HCT116 (cell line): ENCODE measurements at regions not wholly inside any gene's neighbourhood (a gene's known extent, or its start where the extent isn't known, plus 50 kb on each side); places are given as distances from the start of the nearest gene placed in this dataset.

Experiments used
- ATAC-seq: fragments of 200-7000 bp; cut with Tn5 transposase; 2 replicates; pipeline ENCODE4 v1.9.1; 2020; ENCODE audit warnings: mild to moderate bottlenecking, moderate library complexity
- BruUV-seq: library from RNA; stranded (reverse); fragments of 400-500 nt; replicated peaks from 2 replicates; lab custom pipeline; 2021; lab: Mats Ljungman, UMichigan
- CTCF ChIA-PET: fragments of 300-600 bp; sonication (Branson Sonifier 250); formaldehyde crosslinking; loops from one replicate; lab custom pipeline; 2021; ENCODE audit warnings: antibody characterized with exemption; lab: Charles Lee
- POLR2A ChIA-PET: fragments of 300-600, 350-600 bp; sonication (Branson Sonifier 250); formaldehyde crosslinking; loops from one replicate; lab custom pipeline; 2021; ENCODE audit warnings: antibody characterized with exemption; lab: Charles Lee
- RAD21 ChIA-PET, 2 experiments: fragments of 300-600 bp; sonication (Branson Sonifier 250); formaldehyde crosslinking; loops; one replicate each; lab custom pipeline; 2023; ENCODE audit warnings: low total read pairs in 2 of 2; ENCODE audit not compliant: uncharacterized antibody in 2 of 2, unreplicated experiment in 2 of 2, low non-redundant PET in 1 of 2; lab: Charles Lee
- DNase-seq: peaks from one replicate; pipeline ENCODE4 v3.0.0-alpha.2; 2010; ENCODE audit warnings: low read depth, low spot score
- H2AFZ ChIP-seq: fragments of 200-600 bp; shearing (Covaris generic), sonication (generic); 2 replicates; pipeline ENCODE4 v1.6.1; 2017; ENCODE audit warnings: low read depth, mixed run types, mixed read lengths, antibody characterized with exemption, low read length; ENCODE audit not compliant: poor library complexity, severe bottlenecking
- H3K27ac ChIP-seq: 2 replicates; pipeline ENCODE4 v1.5.1; 2012; ENCODE audit warnings: low read depth, low read length
- H3K27me3 ChIP-seq: fragments of 200-600 bp; sonication (generic); 2 replicates; pipeline ENCODE4 v1.6.1; 2016; ENCODE audit warnings: mixed run types, low read length, mixed read lengths; ENCODE audit not compliant: insufficient read depth
- H3K36me3 ChIP-seq, 2 experiments: fragments of 200-500 bp in 1 of 2; fragments of 200-600 bp in 1 of 2; sonication (Bioruptor generic) in 1 of 2; sonication (generic) in 1 of 2; 2 replicates each; pipeline versions ENCODE4 v1.5.1 to v1.6.1; 2014 to 2016; ENCODE audit warnings: low read length in 2 of 2, inconsistent platforms in 1 of 2, mixed read lengths in 1 of 2, mixed run types in 1 of 2; ENCODE audit not compliant: insufficient read depth in 2 of 2, control insufficient read depth in 1 of 2
- H3K4me1 ChIP-seq, 2 experiments: fragments of 200-600 bp in 1 of 2; sonication (generic) in 1 of 2; 2 replicates each; pipeline versions ENCODE4 v1.5.1 to v1.6.1; 2012 to 2017; ENCODE audit warnings: low read length in 2 of 2, inconsistent platforms in 1 of 2, mild to moderate bottlenecking in 1 of 2, mixed read lengths in 1 of 2, mixed run types in 1 of 2, moderate library complexity in 1 of 2; ENCODE audit not compliant: insufficient read depth in 2 of 2, control insufficient read depth in 1 of 2
- H3K4me2 ChIP-seq: fragments of 200-600 bp; sonication (generic); 2 replicates; pipeline ENCODE4 v1.6.1; 2017; ENCODE audit warnings: mixed run types, low read length, mixed read lengths
- H3K4me3 ChIP-seq, 2 experiments: fragments of 200-600 bp in 1 of 2; sonication (generic) in 1 of 2; replicated peaks in 1 of 2; 2 replicates each; pipeline ENCODE4 v1.5.1; 2011 to 2016; ENCODE audit warnings: low read length in 2 of 2, control low read depth in 1 of 2, low read depth in 1 of 2, mild to moderate bottlenecking in 1 of 2, mixed read lengths in 1 of 2, mixed run types in 1 of 2
- H3K79me2 ChIP-seq: fragments of 200-600 bp; sonication (generic); 2 replicates; pipeline ENCODE4 v1.6.1; 2017; ENCODE audit warnings: mild to moderate bottlenecking, mixed run types, low read length, moderate library complexity, mixed read lengths; ENCODE audit not compliant: insufficient read depth
- H3K9ac ChIP-seq: fragments of 200-600 bp; sonication (generic); 2 replicates; pipeline ENCODE4 v1.6.1; 2016; ENCODE audit warnings: low read length, mixed read lengths
- H3K9me2 ChIP-seq: fragments of 200-600 bp; sonication (generic), shearing (Covaris generic); 2 replicates; pipeline ENCODE4 v1.6.1; 2017; ENCODE audit warnings: mixed run types, mild to moderate bottlenecking, moderate library complexity; ENCODE audit not compliant: insufficient read depth
- H3K9me3 ChIP-seq, 2 experiments: fragments of 200-500 bp in 1 of 2; fragments of 200-600 bp in 1 of 2; sonication (Bioruptor generic) in 1 of 2; sonication (generic) in 1 of 2; 2 replicates each; pipeline ENCODE4 v1.6.1; 2014 to 2017; ENCODE audit warnings: low read length in 2 of 2, mixed read lengths in 2 of 2, inconsistent platforms in 1 of 2, low read depth in 1 of 2, mild to moderate bottlenecking in 1 of 2, mixed run types in 1 of 2, moderate library complexity in 1 of 2; ENCODE audit not compliant: control insufficient read depth in 1 of 2, insufficient read depth in 1 of 2
- H4K20me1 ChIP-seq: fragments of 200-600 bp; sonication (generic), shearing (Covaris generic); 2 replicates; pipeline ENCODE4 v1.6.1; 2017; ENCODE audit warnings: mixed run types, mild to moderate bottlenecking, moderate library complexity; ENCODE audit not compliant: insufficient read depth
- CBX3 ChIP-seq: IDR thresholded peaks from 2 replicates; pipeline ENCODE4 v1.6.1; 2012; ENCODE audit warnings: low read depth
- CEBPB ChIP-seq: IDR thresholded peaks from 2 replicates; pipeline ENCODE4 v1.6.1; 2012; ENCODE audit warnings: low read depth
- CTCF ChIP-seq, 3 experiments: fragments of 200-600 bp in 1 of 3; sonication (generic) in 1 of 3; IDR thresholded peaks in 2 of 3; conservative IDR thresholded peaks in 1 of 3; 2 replicates each; pipeline ENCODE4 v1.5.1; 2012 to 2017; ENCODE audit warnings: low read depth in 2 of 3, low read length in 2 of 3, antibody characterized with exemption in 1 of 3, borderline replicate concordance in 1 of 3, control low read depth in 1 of 3, mild to moderate bottlenecking in 1 of 3, mixed read lengths in 1 of 3, mixed run types in 1 of 3, moderate library complexity in 1 of 3; ENCODE audit not compliant: insufficient read depth in 1 of 3
- EGR1 ChIP-seq: IDR thresholded peaks from 2 replicates; pipeline ENCODE4 v1.6.1; 2012; ENCODE audit warnings: low read depth
- ELF1 ChIP-seq: IDR thresholded peaks from 2 replicates; pipeline ENCODE4 v1.6.1; 2012; ENCODE audit warnings: low read depth, borderline replicate concordance
- EZH2 ChIP-seq: fragments of 200-600 bp; sonication (generic); IDR thresholded peaks from 2 replicates; pipeline ENCODE4 v1.6.1; 2017; ENCODE audit warnings: antibody characterized with exemption, mixed run types
- EZH2phosphoT487 ChIP-seq: fragments of 200-600 bp; IDR thresholded peaks from 2 replicates; pipeline ENCODE4 v1.6.1; 2018; ENCODE audit warnings: antibody characterized with exemption, borderline replicate concordance
- POLR2A ChIP-seq: IDR thresholded peaks from 2 replicates; pipeline ENCODE4 v1.7.0; 2011; ENCODE audit warnings: borderline replicate concordance; ENCODE audit not compliant: insufficient read depth, insufficient read length; ENCODE audit errors: extremely low read depth
- POLR2AphosphoS5 ChIP-seq: IDR thresholded peaks from 2 replicates; pipeline ENCODE4 v1.6.1; 2011; ENCODE audit warnings: mild to moderate bottlenecking, low read depth, low read length, moderate library complexity
- RAD21 ChIP-seq: IDR thresholded peaks from 2 replicates; pipeline ENCODE4 v1.6.1; 2012; ENCODE audit warnings: low read depth, mild to moderate bottlenecking
- SRF ChIP-seq: IDR thresholded peaks from 2 replicates; pipeline ENCODE4 v1.6.1; 2012; ENCODE audit warnings: low read depth
- intact Hi-C: fragments of 100-400 bp; cut with micrococcal nuclease; formaldehyde crosslinking; loops from 2 replicates; pipeline ENCODE4 v1.10.0; 2022

GRCh38 chrX:68918202-68918601 lies 89.4 kb downstream of the EFNB1 start:
- BruUV-seq, result no TSS peak
- no peak for DNase-seq
- CTCF ChIA-PET, result interaction anchor here (0.8 kb wide), 1 partner anchor 90 kb away, joined by 3 read pairs; no protein-coding TSS in a partner anchor

More at GRCh38 chrX:68918202-68918601, 89.4 kb downstream of the EFNB1 start:
- Histone ChIP-seq H3K79me2 (no peaks in the 10 kb centered on the region), H3K4me3 (no peak overlapping the region), H3K36me3 (no peaks in the 10 kb centered on the region), H3K4me2 (no peak overlapping the region), H3K9me2 (no peaks in the 10 kb centered on the region), H4K20me1 (no peaks in the 10 kb centered on the region), H3K27me3 (no peaks in the 10 kb centered on the region), H2AFZ (no peak overlapping the region), H3K27ac (no peak overlapping the region), H3K4me1 (no peaks in the 10 kb centered on the region), H3K9me3 (no peaks in the 10 kb centered on the region), H3K9ac (no peak overlapping the region)
- ChIA-PET RAD21 (no interaction called here), POLR2A (interaction anchor here (1.0 kb wide), 1 partner anchor 90 kb away, joined by 3 read pairs; no protein-coding TSS in a partner anchor)
- no peak for TF ChIP-seq POLR2A
- TF ChIP-seq EZH2phosphoT487, result no peak
- no peak for TF ChIP-seq EGR1
- TF ChIP-seq SRF, result no peak
- peak; percentile 33 for TF ChIP-seq RAD21
- 0 out of 6 replicates have a peak, but pooled peaks of 2 of the 3 experiments have one; percentile 6 to 8 for TF ChIP-seq CTCF (IDR thresholded peaks at IDR 0.05 in 2 of 3, conservative IDR thresholded peaks at IDR 0.05 in 1 of 3; ENCODE audit: borderline replicate concordance in 1 of 3, insufficient read depth in 1 of 3, low read depth in 2 of 3, low read length in 2 of 3)
- no peak for TF ChIP-seq ELF1
- TF ChIP-seq CBX3, result no peak
- no peak for TF ChIP-seq CEBPB
- no peak for TF ChIP-seq POLR2AphosphoS5
- no peak for TF ChIP-seq EZH2
- intact Hi-C loops, result no loop called here
- peak; percentile 46; the same call in 1 of the 2 replicates for ATAC-seq
